DOHH2 (cell line): ENCODE measurements at regions not wholly inside any gene's neighbourhood (a gene's known extent, or its start where the extent isn't known, plus 50 kb on each side); places are given as distances from the start of the nearest gene placed in this dataset.

Experiments used
- H3F3A ChIP-seq: fragments of 200-600 bp; sonication (generic), shearing (Covaris generic); 2 replicates; pipeline ENCODE4 v1.6.0; 2016; ENCODE audit warnings: antibody characterized with exemption, mild to moderate bottlenecking; ENCODE audit not compliant: control insufficient read depth, insufficient read depth
- H3K27ac ChIP-seq: fragments of 200-600 bp; sonication (generic); 2 replicates; pipeline ENCODE4 v1.5.1; 2014; ENCODE audit warnings: low read depth, mild to moderate bottlenecking, low read length, moderate library complexity
- H3K27me3 ChIP-seq: fragments of 200-600 bp; sonication (generic); 2 replicates; pipeline ENCODE4 v1.6.1; 2014; ENCODE audit warnings: mild to moderate bottlenecking, low read length, mixed read lengths; ENCODE audit not compliant: control insufficient read depth
- H3K36me3 ChIP-seq: fragments of 200-600 bp; sonication (generic); 2 replicates; pipeline ENCODE4 v1.6.1; 2014; ENCODE audit warnings: mild to moderate bottlenecking, low read length, moderate library complexity, mixed read lengths; ENCODE audit not compliant: control insufficient read depth
- H3K4me1 ChIP-seq: fragments of 200-600 bp; sonication (generic); 2 replicates; pipeline ENCODE4 v1.6.1; 2014; ENCODE audit warnings: mild to moderate bottlenecking, low read length, mixed read lengths; ENCODE audit not compliant: control insufficient read depth
- H3K4me2 ChIP-seq: fragments of 200-600 bp; sonication (generic); 2 replicates; pipeline ENCODE4 v1.6.0; 2014; ENCODE audit warnings: mild to moderate bottlenecking, low read length, moderate library complexity
- H3K4me3 ChIP-seq: fragments of 200-600 bp; sonication (generic); 2 replicates; pipeline ENCODE4 v1.5.1; 2014; ENCODE audit warnings: mild to moderate bottlenecking, low read length, mixed read lengths
- H3K79me2 ChIP-seq: fragments of 200-600 bp; sonication (generic); 2 replicates; pipeline ENCODE4 v1.6.1; 2014; ENCODE audit warnings: mild to moderate bottlenecking, low read length, mixed read lengths; ENCODE audit not compliant: control insufficient read depth
- H3K9me2 ChIP-seq: fragments of 200-600 bp; sonication (generic); replicated peaks from 2 replicates; pipeline ENCODE4 v1.6.1; 2014; ENCODE audit warnings: mild to moderate bottlenecking, low read length, mixed read lengths; ENCODE audit not compliant: control insufficient read depth
- H3K9me3 ChIP-seq: fragments of 200-600 bp; sonication (generic); 2 replicates; pipeline ENCODE4 v1.6.1; 2014; ENCODE audit warnings: antibody characterized with exemption, low read length, mixed read lengths; ENCODE audit not compliant: control insufficient read depth, insufficient read depth
- H4K20me1 ChIP-seq: fragments of 200-600 bp; sonication (generic); 2 replicates; pipeline ENCODE4 v1.6.0; 2014; ENCODE audit warnings: low read depth, mild to moderate bottlenecking, antibody characterized with exemption, low read length, moderate library complexity; ENCODE audit not compliant: control insufficient read depth, insufficient read depth
- EZH2phosphoT487 ChIP-seq: fragments of 200-600 bp; sonication (generic); IDR thresholded peaks from 2 replicates; pipeline ENCODE4 v1.6.1; 2017; ENCODE audit warnings: borderline replicate concordance, mild to moderate bottlenecking, antibody characterized with exemption, low read length, moderate library complexity, mixed read lengths
- TF ChIP-seq, protein P1 (sequence below): fragments of 200-600 bp; sonication (generic); IDR thresholded peaks from one replicate; pipeline ENCODE4 v1.5.1; 2014; ENCODE audit warnings: antibody characterized with exemption, mild to moderate bottlenecking, low read depth, low read length; ENCODE audit not compliant: poor library complexity, severe bottlenecking

- no peak overlapping the region for H3K4me3 ChIP-seq
- TF ChIP-seq, protein P1, sequence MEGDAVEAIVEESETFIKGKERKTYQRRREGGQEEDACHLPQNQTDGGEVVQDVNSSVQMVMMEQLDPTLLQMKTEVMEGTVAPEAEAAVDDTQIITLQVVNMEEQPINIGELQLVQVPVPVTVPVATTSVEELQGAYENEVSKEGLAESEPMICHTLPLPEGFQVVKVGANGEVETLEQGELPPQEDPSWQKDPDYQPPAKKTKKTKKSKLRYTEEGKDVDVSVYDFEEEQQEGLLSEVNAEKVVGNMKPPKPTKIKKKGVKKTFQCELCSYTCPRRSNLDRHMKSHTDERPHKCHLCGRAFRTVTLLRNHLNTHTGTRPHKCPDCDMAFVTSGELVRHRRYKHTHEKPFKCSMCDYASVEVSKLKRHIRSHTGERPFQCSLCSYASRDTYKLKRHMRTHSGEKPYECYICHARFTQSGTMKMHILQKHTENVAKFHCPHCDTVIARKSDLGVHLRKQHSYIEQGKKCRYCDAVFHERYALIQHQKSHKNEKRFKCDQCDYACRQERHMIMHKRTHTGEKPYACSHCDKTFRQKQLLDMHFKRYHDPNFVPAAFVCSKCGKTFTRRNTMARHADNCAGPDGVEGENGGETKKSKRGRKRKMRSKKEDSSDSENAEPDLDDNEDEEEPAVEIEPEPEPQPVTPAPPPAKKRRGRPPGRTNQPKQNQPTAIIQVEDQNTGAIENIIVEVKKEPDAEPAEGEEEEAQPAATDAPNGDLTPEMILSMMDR = no peak
- TF ChIP-seq EZH2phosphoT487 = no peak
- no peak overlapping the region for H3K27ac ChIP-seq
- no peak overlapping the region for H3K4me2 ChIP-seq
- H3K27me3 ChIP-seq = no peaks in the 10 kb centered on the region
- H3K9me3 ChIP-seq = no peaks in the 10 kb centered on the region
- no peaks in the 10 kb centered on the region for H3K36me3 ChIP-seq
- H3K9me2 ChIP-seq = no peaks in the 10 kb centered on the region
- no peaks in the 10 kb centered on the region for H4K20me1 ChIP-seq
- no peaks in the 10 kb centered on the region for H3F3A ChIP-seq
- no peaks in the 10 kb centered on the region for H3K79me2 ChIP-seq
- H3K4me1 ChIP-seq = no peaks in the 10 kb centered on the region
Measured at GRCh38 chr20:60835876-60836275, 416.2 kb upstream of the CDH4 start.

- Histone ChIP-seq H3K4me1 (no peaks in the 10 kb centered on the region), H3K27ac (no peak overlapping the region)
Measured at GRCh38 chr20:60837173-60837770, 414.8 kb upstream of the CDH4 start.

GRCh38 chr20:60838297-60838696, 413.8 kb upstream of the CDH4 start:
- TF ChIP-seq, protein P1 = no peak
- Histone ChIP-seq H3K79me2 (no peaks in the 10 kb centered on the region), H3K27me3 (no peaks in the 10 kb centered on the region), H3K9me3 (no peaks in the 10 kb centered on the region), H3K36me3 (no peaks in the 10 kb centered on the region), H3K4me3 (no peak overlapping the region), H3K9me2 (no peaks in the 10 kb centered on the region), H4K20me1 (no peaks in the 10 kb centered on the region), H3K27ac (no peak overlapping the region), H3F3A (no peaks in the 10 kb centered on the region), H3K4me2 (no peak overlapping the region), H3K4me1 (no peaks in the 10 kb centered on the region)

More at GRCh38 chr20:60837173-60837770, 414.8 kb upstream of the CDH4 start:
- Histone ChIP-seq H3K9me3 (no peaks in the 10 kb centered on the region), H3K4me3 (no peak overlapping the region), H3K36me3 (no peaks in the 10 kb centered on the region), H3F3A (no peaks in the 10 kb centered on the region), H4K20me1 (no peaks in the 10 kb centered on the region), H3K27me3 (no peaks in the 10 kb centered on the region), H3K4me2 (no peak overlapping the region), H3K9me2 (no peaks in the 10 kb centered on the region), H3K79me2 (no peaks in the 10 kb centered on the region)
- no peak for TF ChIP-seq EZH2phosphoT487
- TF ChIP-seq, protein P1 = no peak
